ENCODE measurements at regions not wholly inside any gene's neighbourhood (a gene's known extent, or its start where the extent isn't known, plus 50 kb on each side); places are given as distances from the start of the nearest gene placed in this dataset.

DNA sequence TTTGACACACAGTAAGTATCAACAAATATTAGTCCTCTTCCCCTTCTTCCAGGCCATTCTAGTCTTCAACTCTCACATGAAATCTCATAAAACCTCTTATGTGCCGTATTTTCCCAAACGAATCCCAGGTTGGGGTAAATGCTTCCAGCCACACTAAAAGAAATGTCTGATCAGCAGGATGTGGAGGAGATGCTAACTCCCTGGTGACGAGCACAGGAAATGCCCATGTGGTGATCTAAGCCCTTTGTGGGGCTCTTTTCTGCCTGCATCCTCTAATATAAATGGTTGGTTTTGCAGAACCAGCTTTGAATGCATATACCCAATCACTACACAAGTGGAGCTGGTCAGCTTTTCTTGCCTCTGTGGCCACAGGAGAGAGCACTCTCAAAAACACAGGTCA is 498.2 kb upstream of the ERCC4 start:
- Mint-ChIP-seq H3K36me3 (ENCODE audit: insufficient read depth) (no peaks in the 10 kb centered on the region), H3K9me3 (peaks cover 5% of the 10 kb centered on the region), H3K4me3 (no peak overlapping the region), H3K27ac (ENCODE audit: low read depth) (no peak overlapping the region), H3K4me1 (no peaks in the 10 kb centered on the region), H3K27me3 (no peaks in the 10 kb centered on the region)
- ATAC-seq (replicated peaks; ENCODE audit: extremely low read depth, poor library complexity, severe bottlenecking) = no peak
- DNase-seq (ENCODE audit: low spot score in 2 of 2) = no peak

DNA sequence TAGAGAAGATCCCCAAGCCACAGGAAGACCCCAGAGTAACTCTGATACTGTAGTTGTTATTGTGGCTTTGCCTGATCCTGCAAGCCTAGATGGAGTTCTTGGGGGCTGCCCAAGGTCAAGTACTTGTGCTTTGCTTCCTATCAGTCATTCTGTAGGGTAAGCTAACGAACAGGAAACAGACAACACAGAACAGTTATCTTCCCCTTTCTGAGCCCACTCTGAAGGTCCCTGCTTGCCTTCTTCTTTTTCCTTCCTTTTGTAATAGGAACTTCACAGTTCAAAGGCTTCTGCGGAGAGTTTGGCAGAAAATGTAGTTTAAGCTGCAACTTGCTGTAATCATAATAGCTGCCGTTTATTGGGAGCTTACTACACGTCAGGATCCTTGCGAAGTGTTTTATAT is 494.1 kb upstream of the ERCC4 start:
- no peaks in the 10 kb centered on the region for H3K36me3 Mint-ChIP-seq (ENCODE audit: insufficient read depth)
- H3K4me1 Mint-ChIP-seq = no peaks in the 10 kb centered on the region
- H3K9me3 Mint-ChIP-seq = peaks cover 20% of the 10 kb centered on the region
- no peak overlapping the region for H3K4me3 Mint-ChIP-seq
- no peak for DNase-seq (ENCODE audit: low spot score in 2 of 2)
- no peak overlapping the region for H3K27ac Mint-ChIP-seq (ENCODE audit: low read depth)
- no peak for ATAC-seq (replicated peaks; ENCODE audit: extremely low read depth, poor library complexity, severe bottlenecking)
- H3K27me3 Mint-ChIP-seq = no peaks in the 10 kb centered on the region

DNA sequence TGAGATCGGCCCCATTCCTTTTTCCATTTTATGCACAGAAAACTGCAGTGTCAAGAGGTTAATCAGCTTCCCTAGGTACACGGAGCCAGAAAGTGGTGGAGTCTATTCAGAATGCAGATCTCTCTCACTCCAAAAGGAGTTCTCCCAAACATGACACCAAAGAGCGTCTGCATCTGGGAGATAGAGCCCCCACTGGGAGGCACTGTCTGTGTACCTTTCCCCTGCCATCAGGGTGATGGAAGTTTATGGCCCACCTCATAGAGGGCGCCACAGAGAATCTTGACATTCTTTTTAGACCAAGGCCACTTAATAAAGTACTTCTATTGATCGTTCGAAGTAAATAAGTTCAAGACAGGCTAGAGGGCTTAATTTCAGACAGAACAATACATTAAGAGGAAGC is 493.7 kb upstream of the ERCC4 start:
- H3K4me3 Mint-ChIP-seq = no peak overlapping the region
- peaks cover 16% of the 10 kb centered on the region for H3K9me3 Mint-ChIP-seq
- H3K27me3 Mint-ChIP-seq = no peaks in the 10 kb centered on the region
- no peaks in the 10 kb centered on the region for H3K36me3 Mint-ChIP-seq (ENCODE audit: insufficient read depth)
- ATAC-seq (replicated peaks; ENCODE audit: extremely low read depth, poor library complexity, severe bottlenecking) = no peak
- no peak for DNase-seq (ENCODE audit: low spot score in 2 of 2)
- H3K4me1 Mint-ChIP-seq = no peaks in the 10 kb centered on the region
- no peak overlapping the region for H3K27ac Mint-ChIP-seq (ENCODE audit: low read depth)

DNA sequence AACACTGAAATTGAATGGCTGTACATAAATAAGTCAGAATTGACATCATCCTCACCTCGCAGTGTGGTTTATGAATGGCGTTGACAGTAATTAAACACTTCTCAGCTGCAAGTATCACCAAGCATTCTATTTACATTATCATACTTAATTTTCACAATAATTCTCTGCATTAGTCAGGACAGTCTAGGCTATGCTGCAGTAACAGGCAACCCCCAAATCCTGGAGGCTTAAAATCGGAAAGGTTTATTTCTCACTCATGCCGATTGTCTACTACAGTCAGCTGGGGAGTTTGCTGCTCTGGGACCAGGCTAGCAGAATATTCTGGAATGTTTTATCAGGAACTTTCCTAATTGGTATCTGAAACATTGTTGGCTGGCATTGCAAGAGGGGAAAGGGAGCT is 493.2 kb upstream of the ERCC4 start:
- no peaks in the 10 kb centered on the region for H3K36me3 Mint-ChIP-seq (ENCODE audit: insufficient read depth)
- peaks cover 15% of the 10 kb centered on the region for H3K9me3 Mint-ChIP-seq
- H3K27ac Mint-ChIP-seq (ENCODE audit: low read depth) = no peak overlapping the region
- DNase-seq (ENCODE audit: low spot score in 2 of 2) (no peak), ATAC-seq (replicated peaks; ENCODE audit: extremely low read depth, poor library complexity, severe bottlenecking) (no peak)
- no peaks in the 10 kb centered on the region for H3K27me3 Mint-ChIP-seq
- no peaks in the 10 kb centered on the region for H3K4me1 Mint-ChIP-seq
- H3K4me3 Mint-ChIP-seq = no peak overlapping the region

DNA sequence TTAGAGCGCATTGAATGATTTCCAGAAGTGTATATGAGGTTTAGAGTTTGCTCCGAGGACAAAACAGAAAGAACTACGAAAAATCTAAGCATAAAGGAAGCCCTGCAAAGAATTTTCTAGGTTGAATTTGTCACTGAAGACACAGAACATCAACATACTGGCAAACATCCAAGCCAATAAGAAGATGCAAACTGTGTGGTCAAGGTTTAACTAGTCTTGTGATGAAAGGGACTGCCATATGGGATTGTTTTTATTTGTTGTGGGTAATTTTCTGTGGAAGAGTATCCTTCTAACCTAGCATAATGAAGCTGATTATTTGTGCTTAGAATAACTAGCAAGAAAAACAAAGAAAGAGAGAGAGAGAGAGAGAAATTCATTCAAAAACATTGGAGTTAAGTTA is 492.0 kb upstream of the ERCC4 start:
- H3K4me1 Mint-ChIP-seq = no peaks in the 10 kb centered on the region
- ATAC-seq (replicated peaks; ENCODE audit: extremely low read depth, poor library complexity, severe bottlenecking) (no peak), DNase-seq (ENCODE audit: low spot score in 2 of 2) (no peak)
- H3K4me3 Mint-ChIP-seq = no peak overlapping the region
- peaks cover 20% of the 10 kb centered on the region for H3K9me3 Mint-ChIP-seq
- no peaks in the 10 kb centered on the region for H3K27me3 Mint-ChIP-seq
- H3K36me3 Mint-ChIP-seq (ENCODE audit: insufficient read depth) = no peaks in the 10 kb centered on the region
- H3K27ac Mint-ChIP-seq (ENCODE audit: low read depth) = no peak overlapping the region

DNA sequence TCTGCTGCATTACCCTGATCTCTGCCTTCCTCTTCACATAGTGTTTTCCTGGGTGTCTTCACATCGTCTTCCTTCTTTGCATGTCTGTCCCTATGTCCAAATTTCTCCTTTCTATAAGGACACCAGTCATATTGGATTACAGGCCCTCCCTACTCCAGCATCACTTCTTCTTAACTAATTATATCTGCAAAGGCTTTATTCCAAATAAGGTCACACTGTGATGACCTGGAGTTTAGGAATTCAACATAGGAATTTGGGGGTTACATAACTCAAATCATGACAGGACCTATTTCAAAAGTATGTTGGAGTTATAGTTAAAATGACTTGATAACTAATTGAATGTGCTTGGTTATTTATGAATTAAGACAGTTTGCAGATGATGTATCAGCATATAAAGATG is 490.5 kb upstream of the ERCC4 start:
- H3K9me3 Mint-ChIP-seq = peaks cover 20% of the 10 kb centered on the region
- H3K4me1 Mint-ChIP-seq = no peaks in the 10 kb centered on the region
- DNase-seq (ENCODE audit: low spot score in 2 of 2) (no peak), ATAC-seq (replicated peaks; ENCODE audit: extremely low read depth, poor library complexity, severe bottlenecking) (no peak)
- no peaks in the 10 kb centered on the region for H3K27me3 Mint-ChIP-seq
- H3K27ac Mint-ChIP-seq (ENCODE audit: low read depth) = no peak overlapping the region
- H3K4me3 Mint-ChIP-seq = no peak overlapping the region
- no peaks in the 10 kb centered on the region for H3K36me3 Mint-ChIP-seq (ENCODE audit: insufficient read depth)

DNA sequence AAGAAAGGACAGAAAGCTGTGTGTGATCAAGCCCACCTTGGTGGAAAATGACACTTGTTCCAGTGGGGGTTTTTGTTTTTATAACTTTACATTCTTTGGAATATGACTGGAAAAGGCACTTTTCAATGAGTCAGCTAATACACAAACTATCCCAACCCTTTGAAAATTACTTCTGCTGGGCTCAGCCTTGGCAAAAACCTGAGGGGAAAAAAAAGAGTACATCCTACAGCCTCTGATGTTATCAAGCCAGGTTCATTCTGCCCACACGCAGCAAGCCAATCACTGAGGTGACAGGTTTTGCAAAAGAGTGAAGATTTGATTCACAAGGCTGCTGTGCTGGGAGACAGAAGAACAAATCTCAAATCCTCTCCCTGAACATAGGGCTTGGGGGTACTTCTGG is 484.5 kb upstream of the ERCC4 start:
- H3K36me3 Mint-ChIP-seq (ENCODE audit: insufficient read depth) = peaks cover 1% of the 10 kb centered on the region
- no peak overlapping the region for H3K4me3 Mint-ChIP-seq
- peaks cover 5% of the 10 kb centered on the region for H3K9me3 Mint-ChIP-seq
- H3K27me3 Mint-ChIP-seq = no peaks in the 10 kb centered on the region
- no peak overlapping the region for H3K27ac Mint-ChIP-seq (ENCODE audit: low read depth)
- DNase-seq (ENCODE audit: low spot score in 2 of 2) (no peak), ATAC-seq (replicated peaks; ENCODE audit: extremely low read depth, poor library complexity, severe bottlenecking) (no peak)
- no peaks in the 10 kb centered on the region for H3K4me1 Mint-ChIP-seq

DNA sequence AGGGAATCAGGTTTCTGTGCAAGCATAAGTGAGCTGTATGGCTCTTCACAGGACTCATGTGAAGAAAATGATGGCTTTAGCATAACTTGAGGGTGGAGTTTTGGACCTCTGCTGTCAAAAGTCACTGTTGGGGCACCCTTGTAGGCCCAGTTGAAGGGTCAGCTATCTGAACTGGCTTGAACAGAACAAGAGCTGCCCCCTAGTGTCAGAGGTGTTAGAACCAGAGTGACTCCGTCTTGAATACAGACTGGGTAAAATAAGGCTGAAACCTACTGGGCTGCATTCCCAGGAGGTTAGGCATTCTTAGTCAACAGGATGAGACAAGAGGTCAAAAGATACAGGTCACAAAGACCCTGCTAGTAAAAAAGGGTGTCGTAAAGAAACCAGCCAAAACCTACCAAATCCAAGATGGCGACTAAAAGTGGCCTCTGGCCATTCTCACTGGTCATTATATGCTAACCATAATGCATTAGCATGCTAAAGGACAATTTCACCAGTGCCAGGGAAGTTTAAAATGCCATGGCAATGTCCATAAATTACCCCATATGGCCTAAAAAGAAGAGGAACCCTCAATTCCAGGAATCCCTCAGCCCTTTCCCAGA is 484.0 kb upstream of the ERCC4 start:
- ATAC-seq (replicated peaks; ENCODE audit: extremely low read depth, poor library complexity, severe bottlenecking) (no peak), DNase-seq (ENCODE audit: low spot score in 2 of 2) (no peak)
- Mint-ChIP-seq H3K36me3 (ENCODE audit: insufficient read depth) (peaks cover 1% of the 10 kb centered on the region), H3K9me3 (peaks cover 5% of the 10 kb centered on the region), H3K4me3 (no peak overlapping the region), H3K27ac (ENCODE audit: low read depth) (no peak overlapping the region), H3K4me1 (no peaks in the 10 kb centered on the region), H3K27me3 (no peaks in the 10 kb centered on the region)

DNA sequence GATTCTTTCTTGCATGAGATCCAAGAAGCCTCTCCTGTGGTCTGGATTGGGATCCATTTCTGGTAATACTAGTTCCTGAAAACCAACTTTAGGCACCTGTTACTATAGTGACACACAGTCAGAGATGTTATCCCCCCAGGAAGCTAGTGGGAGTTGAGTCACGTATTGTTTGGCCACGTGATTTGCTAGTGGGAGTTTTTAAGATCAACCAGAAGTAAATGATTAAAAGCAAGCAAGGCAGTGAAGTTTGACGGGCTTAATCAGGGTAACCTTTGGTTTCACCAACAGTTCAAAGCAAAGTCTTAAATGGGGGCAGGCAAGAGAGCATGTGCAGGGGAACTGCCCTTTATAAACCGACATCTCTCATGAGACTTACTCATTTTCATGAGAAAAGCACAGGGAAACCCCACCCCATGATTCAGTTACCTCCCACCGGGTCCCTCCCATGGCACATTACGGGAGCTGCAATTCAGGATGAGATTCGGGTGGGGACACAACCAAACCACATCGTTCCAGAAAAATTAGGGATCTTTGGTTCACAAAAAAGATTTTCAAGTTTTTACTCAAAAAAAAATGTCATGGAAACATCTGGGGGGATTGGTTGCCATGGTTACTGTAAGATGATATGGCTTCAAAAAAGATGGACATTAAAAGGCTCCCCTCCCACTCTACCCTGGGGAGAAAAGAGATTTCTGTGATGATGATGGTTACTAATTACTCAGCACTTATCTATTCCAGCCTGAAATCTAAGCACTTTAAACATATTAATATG is 483.1 kb upstream of the ERCC4 start:
- no peak for ATAC-seq (replicated peaks; ENCODE audit: extremely low read depth, poor library complexity, severe bottlenecking)
- Mint-ChIP-seq H3K27ac (ENCODE audit: low read depth) (no peak overlapping the region), H3K36me3 (ENCODE audit: insufficient read depth) (peaks cover 1% of the 10 kb centered on the region), H3K27me3 (no peaks in the 10 kb centered on the region), H3K9me3 (peaks cover 5% of the 10 kb centered on the region), H3K4me1 (no peaks in the 10 kb centered on the region), H3K4me3 (no peak overlapping the region)
- DNase-seq (ENCODE audit: low spot score in 2 of 2) = no peak

DNA sequence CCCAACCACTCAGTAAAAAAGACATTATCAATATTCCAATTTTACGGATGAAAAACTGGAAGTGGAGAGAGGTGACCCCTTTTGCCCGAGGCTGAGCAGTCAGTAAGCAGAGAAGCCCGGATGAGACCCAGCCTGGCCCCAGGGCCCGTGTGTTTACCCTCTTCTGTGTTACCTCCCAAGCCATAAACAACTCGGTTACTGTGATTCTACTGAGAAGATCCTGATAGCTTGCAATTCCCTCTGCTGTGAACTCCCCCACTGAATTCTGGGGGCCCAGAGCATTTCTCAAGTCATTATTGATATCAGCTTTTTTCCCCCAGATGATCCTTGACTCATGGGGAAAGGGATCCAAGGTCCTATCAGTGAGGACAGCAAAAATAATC is 482.6 kb upstream of the ERCC4 start:
- no peaks in the 10 kb centered on the region for H3K4me1 Mint-ChIP-seq
- H3K9me3 Mint-ChIP-seq = peaks cover under 1% of the 10 kb centered on the region
- peaks cover 1% of the 10 kb centered on the region for H3K36me3 Mint-ChIP-seq (ENCODE audit: insufficient read depth)
- H3K4me3 Mint-ChIP-seq = no peak overlapping the region
- DNase-seq (ENCODE audit: low spot score in 2 of 2) = no peak
- no peak for ATAC-seq (replicated peaks; ENCODE audit: extremely low read depth, poor library complexity, severe bottlenecking)
- no peaks in the 10 kb centered on the region for H3K27me3 Mint-ChIP-seq
- H3K27ac Mint-ChIP-seq (ENCODE audit: low read depth) = no peak overlapping the region

DNA sequence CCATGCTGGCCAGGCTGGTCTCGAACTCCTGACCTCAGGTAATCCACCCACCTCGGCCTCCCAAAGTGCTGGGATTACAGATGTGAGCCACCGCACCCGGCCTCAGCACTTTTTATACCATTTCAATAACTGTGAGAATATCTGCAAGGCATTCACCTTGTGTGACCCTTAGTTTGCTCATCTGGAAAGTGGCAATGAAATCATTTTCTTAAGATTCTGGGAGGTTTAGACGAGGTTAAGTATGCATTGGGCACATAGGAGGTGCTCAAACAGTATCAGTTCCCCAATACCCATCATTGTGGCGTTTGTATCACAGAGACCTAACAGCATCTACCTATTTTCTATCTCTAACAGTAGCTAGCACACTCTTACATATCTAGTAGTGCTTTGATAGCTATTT is 481.9 kb upstream of the ERCC4 start:
- Mint-ChIP-seq H3K9me3 (no peaks in the 10 kb centered on the region), H3K27ac (ENCODE audit: low read depth) (no peak overlapping the region), H3K36me3 (ENCODE audit: insufficient read depth) (peaks cover 1% of the 10 kb centered on the region), H3K4me3 (no peak overlapping the region), H3K27me3 (no peaks in the 10 kb centered on the region), H3K4me1 (no peaks in the 10 kb centered on the region)
- no peak for ATAC-seq (replicated peaks; ENCODE audit: extremely low read depth, poor library complexity, severe bottlenecking)
- no peak for DNase-seq (ENCODE audit: low spot score in 2 of 2)

DNA sequence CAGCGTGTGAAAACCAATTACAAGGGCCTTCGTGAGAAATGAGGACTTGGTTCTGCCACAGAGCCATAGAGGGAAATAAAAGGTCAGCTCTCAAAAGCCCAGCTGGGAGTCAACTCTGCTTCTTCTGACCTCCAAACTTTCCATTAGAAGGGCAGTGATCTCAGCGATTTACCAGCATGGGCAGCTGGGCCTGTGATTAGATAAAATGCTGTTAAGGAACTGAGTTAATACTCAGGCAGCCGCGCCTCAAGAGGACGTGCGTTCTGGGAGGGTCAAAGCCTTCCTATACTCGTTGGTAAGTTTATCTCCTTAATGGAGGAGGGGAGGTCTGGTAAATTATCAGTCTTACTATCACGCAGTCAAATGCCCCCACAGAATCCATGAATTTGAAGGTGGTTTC is 480.2 kb upstream of the ERCC4 start:
- H3K27me3 Mint-ChIP-seq = no peaks in the 10 kb centered on the region
- no peak overlapping the region for H3K4me3 Mint-ChIP-seq
- peaks cover 1% of the 10 kb centered on the region for H3K36me3 Mint-ChIP-seq (ENCODE audit: insufficient read depth)
- ATAC-seq (replicated peaks; ENCODE audit: extremely low read depth, poor library complexity, severe bottlenecking) (no peak), DNase-seq (ENCODE audit: low spot score in 2 of 2) (no peak)
- no peak overlapping the region for H3K27ac Mint-ChIP-seq (ENCODE audit: low read depth)
- no peaks in the 10 kb centered on the region for H3K9me3 Mint-ChIP-seq
- H3K4me1 Mint-ChIP-seq = no peaks in the 10 kb centered on the region

DNA sequence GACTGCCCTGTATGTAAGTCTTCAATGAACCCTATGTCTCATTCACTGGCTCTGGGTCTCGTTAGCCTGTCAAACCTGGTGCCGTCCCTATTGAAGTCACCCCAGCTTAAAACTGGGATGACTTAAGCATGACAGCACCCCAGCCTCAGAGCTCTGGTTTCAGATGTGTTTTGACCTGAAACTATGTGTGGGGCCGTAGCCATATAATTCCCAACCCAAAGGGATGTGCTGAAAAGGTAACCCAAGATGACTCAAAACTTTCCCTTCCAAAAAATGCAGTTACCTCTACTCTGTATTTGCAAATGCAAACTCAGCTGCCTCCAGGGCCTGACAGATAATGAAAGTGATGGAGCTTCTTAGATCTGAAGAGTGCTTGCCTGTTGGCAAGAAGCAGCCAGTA is 478.3 kb upstream of the ERCC4 start:
- ATAC-seq (replicated peaks; ENCODE audit: extremely low read depth, poor library complexity, severe bottlenecking) = no peak

More for the DNA sequence above, 478.3 kb upstream of the ERCC4 start:
- H3K4me3 Mint-ChIP-seq = no peak overlapping the region
- no peak for DNase-seq (ENCODE audit: low spot score in 2 of 2)
- H3K27ac Mint-ChIP-seq (ENCODE audit: low read depth) = no peak overlapping the region
- H3K36me3 Mint-ChIP-seq (ENCODE audit: insufficient read depth) = peaks cover 1% of the 10 kb centered on the region
- H3K9me3 Mint-ChIP-seq = no peaks in the 10 kb centered on the region
- no peaks in the 10 kb centered on the region for H3K27me3 Mint-ChIP-seq
- H3K4me1 Mint-ChIP-seq = no peaks in the 10 kb centered on the region
